BLaER1 (cell line): ENCODE measurements at regions not wholly inside any gene's neighbourhood (a gene's known extent, or its start where the extent isn't known, plus 50 kb on each side); places are given as distances from the start of the nearest gene placed in this dataset.
"Not testable (repeated sequence)": the region's sequence is repeated elsewhere in the genome, so short reads cannot be mapped to it uniquely, and the experiment has no call there.

Experiments used
- H3K27ac ChIP-seq: shearing (Covaris generic); formaldehyde crosslinking; 2 replicates; pipeline ENCODE4 v1.8.1; 2022
- H3K27me3 ChIP-seq: shearing (Covaris generic); formaldehyde crosslinking; 2 replicates; pipeline ENCODE4 v1.8.1; 2022
- H3K36me3 ChIP-seq: shearing (Covaris generic); formaldehyde crosslinking; 2 replicates; pipeline ENCODE4 v1.8.1; 2022
- H3K4me1 ChIP-seq: shearing (Covaris generic); formaldehyde crosslinking; 2 replicates; pipeline ENCODE4 v1.8.1; 2022
- H3K4me2 ChIP-seq: shearing (Covaris generic); formaldehyde crosslinking; 2 replicates; pipeline ENCODE4 v1.8.1; 2022
- H3K4me3 ChIP-seq: shearing (Covaris generic); formaldehyde crosslinking; 2 replicates; pipeline ENCODE4 v1.8.1; 2022
- H3K9ac ChIP-seq: shearing (Covaris generic); formaldehyde crosslinking; 2 replicates; pipeline ENCODE4 v1.8.1; 2022
- H3K9me3 ChIP-seq: shearing (Covaris generic); formaldehyde crosslinking; 2 replicates; pipeline ENCODE4 v1.8.1; 2022
- H4K20me1 ChIP-seq: shearing (Covaris generic); formaldehyde crosslinking; 2 replicates; pipeline ENCODE4 v1.8.1; 2022
- Cebpa-rat ChIP-seq: shearing (Covaris generic); IDR thresholded peaks from 2 replicates; pipeline ENCODE4 v1.8.1; 2022

DNA sequence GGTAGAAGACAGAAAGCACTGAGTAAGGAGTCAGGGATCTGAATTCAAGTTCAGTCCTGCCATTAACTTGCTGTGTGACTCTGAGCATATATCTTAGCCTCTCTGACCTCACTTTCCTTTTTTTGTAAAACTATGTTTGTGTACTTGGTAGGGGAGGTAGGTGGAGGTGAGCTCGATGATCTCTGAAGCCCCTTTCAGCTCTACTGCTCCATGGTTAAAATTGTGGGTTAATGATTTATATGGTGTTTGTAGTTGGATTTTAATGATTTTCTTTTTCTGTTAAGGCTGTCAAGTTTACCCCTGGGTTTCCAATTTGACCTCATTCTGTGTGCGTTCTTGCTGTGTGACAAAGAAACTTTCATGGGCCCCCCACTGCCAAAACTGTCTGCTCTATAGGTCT, 124.1 kb downstream of the CD164 start:
- Histone ChIP-seq H3K36me3 (no peaks in the 10 kb centered on the region), H3K27ac (no peak overlapping the region), H3K9me3 (no peaks in the 10 kb centered on the region), H3K9ac (no peak overlapping the region), H3K27me3 (no peaks in the 10 kb centered on the region), H3K4me2 (no peak overlapping the region), H4K20me1 (no peaks in the 10 kb centered on the region), H3K4me1 (peaks cover 4% of the 10 kb centered on the region; the same call in 1 of the 2 replicates), H3K4me3 (no peak overlapping the region)
- no peak for TF ChIP-seq Cebpa-rat

DNA sequence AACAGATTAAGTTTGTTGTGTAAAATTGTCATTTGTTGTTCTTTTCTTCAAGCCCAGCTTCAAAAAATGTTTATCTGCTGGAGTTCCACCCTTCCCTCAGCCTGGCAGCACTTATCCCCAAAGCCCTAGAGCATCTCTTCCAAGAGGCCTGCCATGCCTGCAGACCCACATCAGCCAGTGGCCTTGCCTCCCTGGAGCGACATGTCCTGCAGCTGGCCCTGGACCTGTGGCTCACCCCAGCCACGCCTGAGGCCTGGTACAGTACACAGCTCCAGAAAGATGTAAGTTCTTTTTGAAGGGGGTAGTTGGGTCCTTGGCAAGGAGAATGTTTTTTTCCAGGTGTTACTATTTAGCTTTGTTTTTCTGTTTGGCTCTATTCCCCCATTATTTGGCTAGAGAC, 124.8 kb downstream of the CD164 start:
- Histone ChIP-seq H3K36me3 (no peaks in the 10 kb centered on the region), H3K4me1 (peaks cover 4% of the 10 kb centered on the region; the same call in 1 of the 2 replicates), H3K27ac (no peak overlapping the region), H3K4me3 (no peak overlapping the region), H3K4me2 (no peak overlapping the region), H4K20me1 (no peaks in the 10 kb centered on the region), H3K9me3 (no peaks in the 10 kb centered on the region), H3K27me3 (no peaks in the 10 kb centered on the region), H3K9ac (no peak overlapping the region)
- no peak for TF ChIP-seq Cebpa-rat

GRCh38 chr6:109255946-109256640, 126.2 kb downstream of the CD164 start:
- Histone ChIP-seq H3K4me3 (no peak overlapping the region), H3K27me3 (no peaks in the 10 kb centered on the region), H3K4me1 (peaks cover 4% of the 10 kb centered on the region; the same call in 1 of the 2 replicates), H3K4me2 (no peak overlapping the region), H4K20me1 (no peaks in the 10 kb centered on the region), H3K36me3 (no peaks in the 10 kb centered on the region), H3K27ac (no peak overlapping the region), H3K9ac (no peak overlapping the region), H3K9me3 (no peaks in the 10 kb centered on the region)
- TF ChIP-seq Cebpa-rat = no peak

GRCh38 chr6:109255087-109255486, 127.2 kb downstream of the CD164 start:
- Histone ChIP-seq H3K27me3 (no peaks in the 10 kb centered on the region), H3K4me3 (no peak overlapping the region), H3K4me1 (peaks cover 4% of the 10 kb centered on the region; the same call in 1 of the 2 replicates), H3K9me3 (no peaks in the 10 kb centered on the region), H3K4me2 (no peak overlapping the region), H3K27ac (no peak overlapping the region), H3K36me3 (no peaks in the 10 kb centered on the region), H3K9ac (no peak overlapping the region), H4K20me1 (no peaks in the 10 kb centered on the region)
- no peak for TF ChIP-seq Cebpa-rat

- Histone ChIP-seq H3K27me3 (no peaks in the 10 kb centered on the region), H3K27ac (no peak overlapping the region), H3K9ac (no peak overlapping the region), H3K9me3 (no peaks in the 10 kb centered on the region), H3K4me3 (no peak overlapping the region), H3K4me1 (peaks cover 4% of the 10 kb centered on the region; the same call in 1 of the 2 replicates), H3K36me3 (no peaks in the 10 kb centered on the region), H4K20me1 (no peaks in the 10 kb centered on the region), H3K4me2 (no peak overlapping the region)
- no peak for TF ChIP-seq Cebpa-rat
These were observed 128.9 kb downstream of the CD164 start for GRCh38 chr6:109253366-109253765.

DNA sequence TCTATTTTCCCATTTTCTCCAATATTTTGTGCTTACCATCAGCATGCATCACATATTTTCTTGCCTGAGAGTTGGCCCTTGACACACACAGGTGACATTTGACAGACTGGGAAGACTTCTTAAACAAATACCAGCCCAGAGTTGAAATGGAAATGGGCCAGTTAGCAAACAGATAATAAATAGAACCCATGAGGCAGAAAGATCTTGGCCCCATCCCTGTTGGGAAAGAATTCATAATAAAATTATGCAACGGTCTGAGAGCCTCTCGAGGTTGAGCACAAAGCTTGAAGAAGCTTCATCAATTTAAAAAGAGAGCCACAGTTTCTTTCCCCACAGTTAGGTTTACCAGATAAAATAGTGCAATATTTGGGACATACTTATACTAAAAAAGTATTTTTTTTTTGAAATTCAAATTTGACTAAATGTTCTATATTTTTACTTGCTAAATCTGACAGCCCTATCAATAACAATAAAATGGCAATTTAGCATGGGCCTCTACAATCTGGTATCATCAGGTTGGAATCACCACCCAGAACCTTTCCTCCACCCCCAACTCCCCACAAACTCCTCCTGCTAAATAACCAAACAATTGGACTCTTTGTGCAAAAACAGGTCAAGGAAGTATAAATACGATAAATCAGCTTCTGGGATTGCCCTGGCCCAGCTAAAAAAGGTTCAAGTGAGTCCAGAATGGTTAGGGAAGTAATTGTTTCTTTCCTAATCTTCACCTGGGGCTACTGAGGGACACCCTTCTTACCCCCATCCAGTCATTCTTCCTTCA, 129.8 kb downstream of the CD164 start:
- TF ChIP-seq Cebpa-rat = no peak
- H3K36me3 ChIP-seq = no peaks in the 10 kb centered on the region
- no peaks in the 10 kb centered on the region for H3K9me3 ChIP-seq
- no peak overlapping the region for H3K4me3 ChIP-seq
- no peak overlapping the region for H3K9ac ChIP-seq
- no peaks in the 10 kb centered on the region for H4K20me1 ChIP-seq
- H3K4me2 ChIP-seq = no peak overlapping the region
- H3K27ac ChIP-seq = no peak overlapping the region
- no peaks in the 10 kb centered on the region for H3K27me3 ChIP-seq
- peaks cover 4% of the 10 kb centered on the region; the same call in 1 of the 2 replicates for H3K4me1 ChIP-seq

DNA sequence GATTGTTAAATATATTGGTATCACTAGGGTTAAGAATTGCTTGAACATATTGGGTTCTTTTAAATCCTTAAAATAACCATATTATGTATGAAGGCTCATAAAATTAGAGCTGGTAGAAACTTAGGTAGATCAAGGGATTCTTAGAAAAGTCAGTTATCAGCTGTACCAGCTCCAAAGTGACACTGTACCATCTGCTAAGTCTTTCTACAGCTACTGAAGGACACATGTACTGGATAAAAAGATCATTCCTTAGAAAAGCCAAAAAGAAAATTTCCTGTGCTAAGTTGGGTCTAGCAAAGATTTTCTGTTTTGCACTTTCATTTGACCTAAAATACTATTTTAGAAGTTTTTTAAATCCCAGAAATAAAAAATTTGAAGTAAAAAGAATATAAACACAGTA, 130.4 kb downstream of the CD164 start:
- Histone ChIP-seq H3K27ac (no peak overlapping the region), H3K36me3 (no peaks in the 10 kb centered on the region)

GRCh38 chr6:109250544-109251156, 131.6 kb downstream of the CD164 start:
- H4K20me1 ChIP-seq, H3K36me3 ChIP-seq, H3K4me2 ChIP-seq, H3K27ac ChIP-seq, H3K27me3 ChIP-seq, H3K4me1 ChIP-seq, H3K9me3 ChIP-seq, H3K9ac ChIP-seq, H3K4me3 ChIP-seq: not testable (repeated sequence)

More for the DNA sequence above, 130.4 kb downstream of the CD164 start:
- H3K9ac ChIP-seq = no peak overlapping the region
- H3K4me2 ChIP-seq = no peak overlapping the region
- no peaks in the 10 kb centered on the region for H3K27me3 ChIP-seq
- no peaks in the 10 kb centered on the region for H3K9me3 ChIP-seq
- no peaks in the 10 kb centered on the region for H4K20me1 ChIP-seq
- TF ChIP-seq Cebpa-rat = no peak
- no peak overlapping the region for H3K4me3 ChIP-seq
- H3K4me1 ChIP-seq = peaks cover 4% of the 10 kb centered on the region; the same call in 1 of the 2 replicates

- H3K9ac ChIP-seq = no peak overlapping the region
- H3K4me3 ChIP-seq = no peak overlapping the region
- no peak overlapping the region for H3K4me2 ChIP-seq
- TF ChIP-seq Cebpa-rat = no peak
- H3K36me3 ChIP-seq = no peaks in the 10 kb centered on the region
- no peaks in the 10 kb centered on the region for H3K9me3 ChIP-seq
- H3K27ac ChIP-seq = no peak overlapping the region
- no peaks in the 10 kb centered on the region for H3K27me3 ChIP-seq
- peaks cover 23% of the 10 kb centered on the region for H3K4me1 ChIP-seq
- H4K20me1 ChIP-seq = no peaks in the 10 kb centered on the region
These were observed 138.1 kb downstream of the CD164 start for GRCh38 chr6:109243863-109244825.
